Endothelial cell of umbilical vein (primary cell): ENCODE measurements at regions not wholly inside any gene's neighbourhood (a gene's known extent, or its start where the extent isn't known, plus 50 kb on each side); places are given as distances from the start of the nearest gene placed in this dataset.

ENCODE experiments used
- BruUV-seq: library from RNA; stranded (reverse); fragments of 400-500 nt; replicated peaks from 2 replicates; lab custom pipeline; 2021; lab: Mats Ljungman, UMichigan
- CTCF ChIA-PET: fragments of 300-600, 350-600 bp; sonication (Branson Sonifier 250); formaldehyde crosslinking; loops from one replicate; lab custom pipeline; 2021; ENCODE audit warnings: antibody characterized with exemption, inconsistent platforms; lab: Charles Lee
- POLR2A ChIA-PET: fragments of 300-600, 350-600 bp; sonication (Branson Sonifier 250); formaldehyde crosslinking; loops from one replicate; lab custom pipeline; 2021; ENCODE audit warnings: antibody characterized with exemption, inconsistent platforms; lab: Charles Lee
- DNase-seq: peaks from one replicate; pipeline ENCODE4 v3.0.0-alpha.2; 2011; ENCODE audit warnings: low read depth, low spot score
- FAIRE-seq: peaks from 2 replicates; lab custom pipeline; 2011; peaks lifted over from hg19 to GRCh38; lab: Jason Lieb, UNC
- H2AFZ ChIP-seq: 2 replicates; pipeline ENCODE4 v1.6.0; 2012; ENCODE audit warnings: low read depth, low read length, control low read depth, inconsistent platforms
- H3K27ac ChIP-seq: 2 replicates; pipeline ENCODE4 v1.5.1; 2011; ENCODE audit warnings: low read depth, mild to moderate bottlenecking, control low read depth, low read length, moderate library complexity; ENCODE audit not compliant: insufficient read depth
- H3K27me3 ChIP-seq, 2 experiments: 2 replicates each; pipeline versions ENCODE4 v1.6.0 to v1.6.1; 2011; ENCODE audit warnings: low read length in 2 of 2, mixed read lengths in 1 of 2; ENCODE audit not compliant: control insufficient read depth in 2 of 2, insufficient read depth in 2 of 2
- H3K36me3 ChIP-seq, 2 experiments: 2 replicates in 1 of 2; 3 replicates in 1 of 2; pipeline ENCODE4 v1.5.1; 2011; ENCODE audit warnings: low read length in 2 of 2, mild to moderate bottlenecking in 1 of 2, moderate library complexity in 1 of 2; ENCODE audit not compliant: control insufficient read depth in 2 of 2, insufficient read depth in 2 of 2; ENCODE audit errors: extremely low read depth in 1 of 2
- H3K4me1 ChIP-seq: 3 replicates; pipeline ENCODE4 v1.5.1; 2011; ENCODE audit warnings: mild to moderate bottlenecking, low read length; ENCODE audit not compliant: control insufficient read depth, insufficient read depth; ENCODE audit errors: extremely low read depth
- H3K4me2 ChIP-seq: 2 replicates; pipeline ENCODE4 v1.6.1; 2011; ENCODE audit warnings: low read length, control low read depth, mixed read lengths; ENCODE audit not compliant: insufficient read depth
- H3K4me3 ChIP-seq, 3 experiments: fragments of 200-600 bp in 1 of 3; sonication (generic), shearing (Covaris generic) in 1 of 3; replicated peaks in 1 of 3; 2 replicates each; pipeline ENCODE4 v1.5.1; 2011 to 2016; ENCODE audit warnings: control low read depth in 3 of 3, low read length in 3 of 3, mild to moderate bottlenecking in 2 of 3, inconsistent platforms in 1 of 3, low read depth in 1 of 3, moderate library complexity in 1 of 3; ENCODE audit not compliant: insufficient read depth in 1 of 3
- H3K79me2 ChIP-seq: 2 replicates; pipeline ENCODE4 v1.6.0; 2012; ENCODE audit warnings: low read length, inconsistent platforms; ENCODE audit not compliant: control insufficient read depth, insufficient read depth
- H3K9ac ChIP-seq: replicated peaks from 2 replicates; pipeline ENCODE3; 2011; ENCODE audit warnings: low read length, control low read depth; ENCODE audit not compliant: insufficient read depth; ENCODE audit errors: extremely low read depth
- H3K9me1 ChIP-seq: replicated peaks from 3 replicates; pipeline ENCODE4 v1.6.0; 2011; ENCODE audit warnings: mild to moderate bottlenecking, low read length; ENCODE audit not compliant: control insufficient read depth, insufficient read depth; ENCODE audit errors: extremely low read depth
- H3K9me3 ChIP-seq: replicated peaks from 2 replicates; pipeline ENCODE4 v1.5.1; 2012; ENCODE audit warnings: low read length, inconsistent platforms; ENCODE audit not compliant: control insufficient read depth, insufficient read depth
- H4K20me1 ChIP-seq: replicated peaks from 2 replicates; pipeline ENCODE3; 2011; ENCODE audit warnings: mild to moderate bottlenecking, low read length; ENCODE audit not compliant: control insufficient read depth, insufficient read depth; ENCODE audit errors: extremely low read depth
- CTCF ChIP-seq, 2 donors: IDR thresholded peaks; 1 replicate in 1 of 2; 2 replicates in 1 of 2; pipeline ENCODE4 v1.5.1; 2011; ENCODE audit warnings: low read length in 2 of 2, mild to moderate bottlenecking in 2 of 2, moderate library complexity in 2 of 2, control low read depth in 1 of 2, inconsistent platforms in 1 of 2, low read depth in 1 of 2; ENCODE audit not compliant: insufficient read depth in 1 of 2; ENCODE audit errors: extremely low read depth in 1 of 2
- FOS ChIP-seq: IDR thresholded peaks from 2 replicates; pipeline ENCODE4 v1.6.1; 2011; ENCODE audit warnings: mild to moderate bottlenecking, low read length, moderate library complexity, borderline replicate concordance; ENCODE audit not compliant: insufficient read depth
- GATA2 ChIP-seq: IDR thresholded peaks from 2 replicates; pipeline ENCODE4 v1.7.0; 2011; ENCODE audit warnings: low read depth, mild to moderate bottlenecking, moderate library complexity, mixed read lengths, low read length; ENCODE audit not compliant: insufficient read length, insufficient read depth
- MAX ChIP-seq: IDR thresholded peaks from 2 replicates; pipeline ENCODE4 v1.6.1; 2011; ENCODE audit not compliant: insufficient read depth, insufficient read length
- MYC ChIP-seq: IDR thresholded peaks from one replicate; pipeline ENCODE4 v1.6.1; 2011; ENCODE audit warnings: mild to moderate bottlenecking, low read depth, low read length
- POLR2A ChIP-seq: IDR thresholded peaks from 2 replicates; pipeline ENCODE4 v1.6.1; 2012; ENCODE audit warnings: low read depth, mild to moderate bottlenecking, control low read depth, low read length
- dilution Hi-C: fragments of 300-500 bp; cut with MboI; formaldehyde crosslinking; loops from one replicate; pipeline ENCODE4 v1.15.0; 2019; ENCODE audit warnings: low sequenced_read_pairs; ENCODE audit not compliant: extremely low pct_ligation_motif_present
- intact Hi-C: fragments of 100-400 bp; cut with micrococcal nuclease; formaldehyde crosslinking; loops from one replicate; pipeline ENCODE4 v1.10.0; 2022

GRCh38 chr3:102660653-102661052, 225.8 kb downstream of the ZPLD1 start:
- Histone ChIP-seq H3K4me1 (no peaks in the 10 kb centered on the region), H3K4me2 (no peak overlapping the region), H3K9ac (no peak overlapping the region), H3K79me2 (no peaks in the 10 kb centered on the region), H2AFZ (no peak overlapping the region), H3K9me1 (no peaks in the 10 kb centered on the region), H3K36me3 (no peaks in the 10 kb centered on the region), H3K27ac (no peak overlapping the region), H4K20me1 (no peaks in the 10 kb centered on the region), H3K4me3 (no peak overlapping the region), H3K27me3 (no peaks in the 10 kb centered on the region), H3K9me3 (no peaks in the 10 kb centered on the region)
- no peak for TF ChIP-seq CTCF (IDR thresholded peaks at IDR 0.05; ENCODE audit: extremely low read depth in 1 of 2, insufficient read depth in 1 of 2, low read depth in 1 of 2, low read length in 2 of 2)
- no peak for TF ChIP-seq MAX
- TF ChIP-seq GATA2: no peak
- no peak for TF ChIP-seq POLR2A
- TF ChIP-seq MYC: no peak
- no peak for TF ChIP-seq FOS
- dilution Hi-C loops (no loop called here), intact Hi-C loops (no loop called here)
- no TSS peak for BruUV-seq
- POLR2A ChIA-PET: no interaction called here
- CTCF ChIA-PET: interaction anchor here (1.2 kb wide), 1 partner anchor 13 kb away, joined by 3 read pairs; no protein-coding TSS in a partner anchor
- no peak for DNase-seq
- FAIRE-seq: no peak
